Astrocyte of the cerebellum (primary cell): ENCODE measurements at regions not wholly inside any gene's neighbourhood (a gene's known extent, or its start where the extent isn't known, plus 50 kb on each side); places are given as distances from the start of the nearest gene placed in this dataset.

Source experiments
- DNase-seq: peaks from one replicate; pipeline ENCODE4 v3.0.0-alpha.2; 2011; ENCODE audit warnings: low read depth
- H3K4me3 ChIP-seq: 2 replicates; pipeline ENCODE4 v1.5.1; 2011; ENCODE audit warnings: mild to moderate bottlenecking, low read depth, low read length, moderate library complexity
- CTCF ChIP-seq: IDR thresholded peaks from 2 replicates; pipeline ENCODE4 v1.5.1; 2012; ENCODE audit warnings: low read length, low read depth, moderate library complexity, mild to moderate bottlenecking; ENCODE audit errors: missing control alignments
- in situ Hi-C: cut with HindIII; loops from 2 replicates; pipeline ENCODE4 v1.10.0; 2017; ENCODE audit warnings: low sequenced_read_pairs

DNA sequence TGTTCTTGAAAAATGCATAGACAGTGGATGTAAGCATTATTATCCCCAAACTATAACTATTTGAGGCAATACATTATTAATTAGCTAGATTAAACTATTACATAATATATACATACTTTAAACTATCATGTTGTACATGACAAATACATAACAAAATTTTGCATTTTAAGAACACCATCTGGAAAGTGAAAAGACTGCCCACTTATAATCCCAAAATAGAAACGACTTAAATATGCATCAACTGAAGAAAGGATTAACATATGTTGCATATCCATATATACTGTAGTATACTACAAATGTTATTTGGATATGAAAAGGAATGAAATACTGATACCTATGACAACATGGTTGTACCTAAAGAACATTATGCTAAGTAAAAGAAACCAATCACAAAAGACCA lies 700.8 kb upstream of the SPRY2 start:
- in situ Hi-C loops: no loop called here
- H3K4me3 ChIP-seq: no peak overlapping the region
- TF ChIP-seq CTCF: no peak
- DNase-seq: no peak

- TF ChIP-seq CTCF: no peak
- no peak for DNase-seq
These were observed 691.1 kb upstream of the SPRY2 start for GRCh38 chr13:81031996-81032395.

GRCh38 chr13:81025091-81025490 lies 684.2 kb upstream of the SPRY2 start:
- in situ Hi-C loops: no loop called here
- no peak for TF ChIP-seq CTCF
- no peak overlapping the region for H3K4me3 ChIP-seq
- no peak for DNase-seq

More at GRCh38 chr13:81031996-81032395, 691.1 kb upstream of the SPRY2 start:
- in situ Hi-C loops: no loop called here
- H3K4me3 ChIP-seq: no peak overlapping the region

DNA sequence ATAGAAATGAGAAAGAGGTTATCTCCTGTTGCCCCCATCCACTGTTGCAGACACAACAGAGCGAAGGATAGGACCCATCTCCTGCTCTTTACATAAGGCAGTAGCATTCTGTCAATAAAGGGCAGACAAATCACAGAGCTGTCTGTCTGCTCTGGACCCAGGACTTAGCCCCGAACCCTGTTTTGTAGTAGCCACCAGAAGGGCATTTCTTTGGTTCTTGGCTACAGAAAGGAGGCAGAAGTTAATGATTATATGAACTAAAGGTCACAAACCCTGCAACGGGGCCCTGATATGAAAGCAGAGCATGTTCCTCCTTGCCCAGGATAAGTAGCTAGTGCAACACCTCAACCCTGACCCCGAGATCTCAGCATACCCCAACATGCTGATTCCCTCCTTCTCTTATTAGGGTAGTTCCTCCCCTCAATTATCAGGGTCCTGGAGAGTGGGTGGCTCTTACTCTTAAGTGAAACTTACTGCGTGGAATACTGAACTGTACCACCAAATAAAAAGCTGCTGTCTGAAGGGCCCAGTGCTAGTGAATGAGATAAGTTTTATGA lies 680.4 kb upstream of the SPRY2 start:
- no peak overlapping the region for H3K4me3 ChIP-seq
- TF ChIP-seq CTCF: no peak
- in situ Hi-C loops: no loop called here
- no peak for DNase-seq

DNA sequence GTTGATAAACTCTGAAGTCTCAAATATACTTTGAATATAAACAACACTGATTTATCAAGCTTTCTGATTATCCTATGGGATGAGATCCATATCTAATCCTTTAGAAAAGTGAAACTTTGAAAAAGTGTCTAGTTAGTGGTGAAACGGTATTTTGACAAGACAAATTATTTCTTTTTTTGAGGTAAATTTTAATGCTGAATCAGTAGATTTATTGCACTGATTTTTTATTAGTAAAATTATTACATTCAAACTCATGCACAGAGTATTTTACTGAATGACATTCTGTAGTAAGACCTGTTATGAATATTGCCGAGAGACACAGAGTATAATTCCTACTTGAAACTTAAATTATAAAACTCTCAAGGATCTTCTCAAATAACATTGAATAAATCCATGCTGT lies 679.1 kb upstream of the SPRY2 start:
- in situ Hi-C loops: no loop called here
- no peak overlapping the region for H3K4me3 ChIP-seq
- no peak for DNase-seq
- TF ChIP-seq CTCF: no peak

- in situ Hi-C loops: no loop called here
- H3K4me3 ChIP-seq: no peak overlapping the region
- no peak for TF ChIP-seq CTCF
- no peak for DNase-seq
These were observed 678.0 kb upstream of the SPRY2 start for GRCh38 chr13:81018936-81019335.
